DMS53 treated with DMSO at 0.1 percent for 48 hours (cell line): ENCODE measurements at regions not wholly inside any gene's neighbourhood (a gene's known extent, or its start where the extent isn't known, plus 50 kb on each side); places are given as distances from the start of the nearest gene placed in this dataset.

ENCODE experiments used
- DNase-seq: peaks from one replicate; lab custom pipeline; 2025; ENCODE audit not compliant: unreplicated experiment; lab: John Stamatoyannopoulos, UW

DNA sequence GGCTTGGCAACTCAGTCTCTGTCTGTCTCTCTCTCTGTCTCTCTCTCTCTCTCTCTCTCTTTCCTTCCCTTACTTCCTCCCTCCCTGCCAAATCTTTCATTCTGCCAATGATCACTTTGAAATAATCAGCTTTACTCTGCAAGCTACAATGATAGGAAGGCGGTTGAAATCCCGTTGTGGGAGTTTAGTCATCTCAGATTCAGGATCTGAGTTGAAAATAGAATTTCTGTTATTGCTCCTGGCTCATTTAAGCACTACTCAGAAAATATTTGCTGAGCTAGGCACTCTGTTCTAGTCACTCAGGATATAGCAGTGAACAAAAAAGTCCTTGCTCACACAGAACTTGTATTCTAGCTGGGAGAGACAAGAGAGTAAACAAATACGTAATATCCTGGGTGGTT, 56.3 kb upstream of the DCTD start:
- no peak for DNase-seq

DNA sequence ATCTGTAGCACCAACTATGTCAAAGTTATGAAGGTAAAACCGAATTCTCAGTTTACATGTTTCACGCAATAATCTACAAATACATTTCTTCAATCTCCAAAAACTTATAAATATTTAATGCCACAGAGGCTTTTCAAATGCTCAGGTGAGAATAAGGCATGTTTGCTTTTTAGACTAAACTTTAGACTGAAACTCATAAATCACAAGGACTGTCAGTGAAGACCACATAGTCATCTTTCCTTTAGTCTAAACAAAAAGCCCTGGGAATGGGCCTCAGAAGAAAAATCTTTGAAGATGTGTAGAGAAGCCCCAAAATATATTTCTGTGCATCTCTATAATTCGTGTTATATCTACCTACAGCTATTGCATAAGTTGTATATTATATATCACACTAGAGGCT, 54.5 kb upstream of the DCTD start:
- DNase-seq, result no peak

DNA sequence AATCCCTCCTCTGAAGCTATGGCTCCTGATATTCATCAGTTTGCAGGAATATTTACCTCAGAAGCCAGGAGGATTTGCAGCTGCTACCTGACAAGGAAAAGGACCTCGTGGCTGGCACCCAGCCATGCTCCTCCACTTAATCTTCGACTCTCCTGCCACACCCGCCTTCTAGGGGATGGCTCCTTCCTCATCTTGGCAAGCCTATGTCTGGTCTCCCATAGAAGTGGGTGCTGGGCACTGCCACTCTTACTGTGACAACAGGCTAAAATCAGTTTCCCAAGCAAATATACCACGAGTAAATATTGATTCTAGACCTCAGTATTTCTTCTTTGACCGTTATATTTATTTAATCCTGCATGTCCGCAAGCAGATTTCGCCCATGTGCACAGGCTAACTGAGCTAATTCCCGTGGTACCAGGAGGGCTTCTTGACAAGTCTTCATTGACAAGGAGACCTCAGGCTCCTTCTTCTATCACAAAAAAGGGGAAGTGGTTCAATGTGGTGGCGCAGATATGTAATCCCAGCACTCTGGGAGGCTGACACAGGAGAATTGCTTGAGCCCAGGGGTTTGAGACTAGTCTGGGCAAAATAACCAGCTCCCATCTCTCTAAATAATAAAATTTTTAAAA, 52.6 kb upstream of the DCTD start:
- DNase-seq, result peak; percentile 8

DNA sequence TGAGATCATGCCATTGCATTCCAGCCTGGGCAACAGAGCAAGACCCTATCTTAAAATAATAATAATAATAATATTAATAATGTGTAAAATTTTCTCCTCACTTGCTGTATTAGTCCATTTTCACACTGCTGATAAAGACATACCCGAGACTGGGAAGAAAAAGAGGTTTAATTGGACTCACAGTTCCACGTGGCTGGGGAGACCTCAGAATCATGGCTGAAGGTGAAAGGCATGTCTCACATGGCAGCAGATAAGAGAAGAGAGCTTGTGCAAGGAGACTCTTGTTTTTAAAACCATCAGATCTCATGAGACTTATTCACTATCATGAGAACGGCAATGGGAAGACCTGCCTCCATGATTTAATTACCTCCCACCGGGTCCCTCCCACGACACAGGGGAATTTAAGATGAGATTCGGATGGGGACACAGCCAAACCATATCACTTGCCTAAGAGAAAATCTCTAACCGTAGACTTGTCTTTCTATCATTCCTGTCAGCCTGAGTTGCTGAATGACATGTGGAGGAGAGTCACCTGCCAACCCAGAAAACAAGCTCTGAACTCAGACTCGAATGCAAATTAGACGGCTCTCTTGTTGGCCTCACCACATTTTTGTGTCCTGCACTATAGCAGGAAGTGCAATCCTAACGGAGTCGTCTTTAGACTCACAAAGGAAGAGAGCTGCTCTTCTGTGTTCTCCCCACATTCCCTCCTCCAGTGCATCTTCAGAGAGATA, 51.9 kb upstream of the DCTD start:
- DNase-seq, result no peak

DNA sequence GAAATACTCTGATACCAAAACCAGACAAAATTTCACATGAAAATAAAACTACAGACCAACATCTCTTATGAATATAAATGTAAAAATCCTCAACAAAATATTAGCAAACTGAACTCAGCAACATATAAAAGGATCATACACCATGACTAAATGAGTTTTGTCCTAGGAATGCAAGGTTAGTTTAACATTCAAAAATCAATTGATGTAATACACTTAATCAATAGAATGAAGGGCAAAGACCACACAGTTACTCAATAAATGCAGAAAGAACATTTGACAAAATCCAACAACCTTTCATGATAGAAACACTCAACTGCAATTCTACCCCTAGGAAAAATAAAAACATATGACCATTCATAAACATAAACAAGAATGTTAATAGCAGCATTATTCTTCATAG, 50.2 kb upstream of the DCTD start:
- DNase-seq, result no peak
